MM.1S (cell line): ENCODE measurements at regions not wholly inside any gene's neighbourhood (a gene's known extent, or its start where the extent isn't known, plus 50 kb on each side); places are given as distances from the start of the nearest gene placed in this dataset.

Experiments used
- CTCF ChIP-seq: fragments of 300-600 bp; sonication (generic); IDR thresholded peaks from 2 replicates; pipeline ENCODE4 v1.5.1; 2016; ENCODE audit warnings: antibody characterized with exemption, low read length, mixed read lengths
- EZH2 ChIP-seq: fragments of 300-600 bp; sonication (generic); optimal IDR thresholded peaks from 2 replicates; pipeline ENCODE3; 2017; ENCODE audit warnings: low read depth, mild to moderate bottlenecking, antibody characterized with exemption, low read length, mixed read lengths
- EZH2phosphoT487 ChIP-seq: fragments of 300-600 bp; sonication (generic); IDR thresholded peaks from 2 replicates; pipeline ENCODE4 v1.6.1; 2018; ENCODE audit warnings: antibody characterized with exemption, low read length

GRCh38 chr6:160881148-160881808 is 110.3 kb upstream of the MAP3K4 start:
- TF ChIP-seq CTCF (no peak), EZH2 (no peak), EZH2phosphoT487 (no peak)
